NCI-H82 treated with DMSO at 0.1 percent for 48 hours (cell line): ENCODE measurements at regions not wholly inside any gene's neighbourhood (a gene's known extent, or its start where the extent isn't known, plus 50 kb on each side); places are given as distances from the start of the nearest gene placed in this dataset.
"Not testable (repeated sequence)": the region's sequence is repeated elsewhere in the genome, so short reads cannot be mapped to it uniquely, and the experiment has no call there.

ENCODE experiments used
- DNase-seq: peaks from one replicate; lab custom pipeline; 2025; ENCODE audit not compliant: unreplicated experiment; lab: John Stamatoyannopoulos, UW

DNA sequence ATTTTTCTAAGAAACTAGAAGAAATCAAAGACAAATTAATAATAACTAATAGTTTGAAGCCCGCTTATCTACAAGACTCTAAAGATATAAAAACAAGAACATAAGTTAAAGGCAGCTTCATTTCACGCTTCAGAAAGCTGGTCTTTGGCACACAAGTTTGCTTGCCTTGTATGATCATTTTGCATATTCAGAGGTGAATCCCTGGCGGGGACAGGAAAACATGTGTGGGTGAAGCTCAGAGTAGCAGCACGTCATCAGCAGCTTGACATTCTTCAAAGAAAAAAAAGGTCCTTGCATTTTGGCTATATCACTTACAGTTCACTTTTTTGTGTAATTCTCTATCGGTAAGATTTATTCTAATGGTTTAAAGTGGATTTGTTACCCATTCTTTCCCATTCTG lies 1911.8 kb downstream of the MRPL39 start:
- no peak for DNase-seq

DNA sequence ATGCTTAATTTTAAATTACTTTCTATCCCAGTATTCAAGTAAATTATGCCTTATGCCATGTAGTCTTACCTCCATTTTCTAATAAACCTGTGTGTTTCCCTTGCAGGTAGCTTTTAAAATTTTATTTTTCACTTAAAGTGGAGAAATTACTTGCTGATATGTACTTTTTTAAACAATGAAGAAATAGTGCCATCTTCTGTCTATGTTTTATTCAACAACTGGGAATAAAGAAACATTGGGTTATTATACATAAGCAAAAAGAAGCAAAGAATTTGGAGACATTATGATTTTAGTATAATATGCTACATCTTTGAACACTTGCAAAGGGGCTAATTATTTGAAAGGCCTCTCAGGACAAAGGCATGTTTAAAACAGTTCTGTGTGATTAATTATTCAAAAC lies 1912.9 kb downstream of the MRPL39 start:
- no peak for DNase-seq

DNA sequence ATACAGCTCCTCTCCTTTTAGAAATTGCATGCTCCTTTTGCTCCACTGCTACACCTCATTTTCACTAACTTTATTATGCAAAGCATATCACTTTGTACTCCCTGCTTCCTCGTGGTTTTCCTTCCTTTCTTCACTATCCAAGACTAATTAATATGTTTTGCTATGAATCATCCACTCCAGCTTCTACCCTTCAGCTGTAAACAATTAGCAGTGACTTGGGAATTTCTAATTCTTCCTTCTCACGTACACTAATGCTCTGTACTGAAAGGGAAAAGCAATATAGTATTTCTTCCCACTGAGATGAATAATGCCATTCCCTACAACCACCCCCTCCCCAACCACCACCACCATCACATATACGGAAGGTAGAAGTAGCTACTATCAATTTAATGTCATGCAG lies 1917.0 kb downstream of the MRPL39 start:
- no peak for DNase-seq

DNA sequence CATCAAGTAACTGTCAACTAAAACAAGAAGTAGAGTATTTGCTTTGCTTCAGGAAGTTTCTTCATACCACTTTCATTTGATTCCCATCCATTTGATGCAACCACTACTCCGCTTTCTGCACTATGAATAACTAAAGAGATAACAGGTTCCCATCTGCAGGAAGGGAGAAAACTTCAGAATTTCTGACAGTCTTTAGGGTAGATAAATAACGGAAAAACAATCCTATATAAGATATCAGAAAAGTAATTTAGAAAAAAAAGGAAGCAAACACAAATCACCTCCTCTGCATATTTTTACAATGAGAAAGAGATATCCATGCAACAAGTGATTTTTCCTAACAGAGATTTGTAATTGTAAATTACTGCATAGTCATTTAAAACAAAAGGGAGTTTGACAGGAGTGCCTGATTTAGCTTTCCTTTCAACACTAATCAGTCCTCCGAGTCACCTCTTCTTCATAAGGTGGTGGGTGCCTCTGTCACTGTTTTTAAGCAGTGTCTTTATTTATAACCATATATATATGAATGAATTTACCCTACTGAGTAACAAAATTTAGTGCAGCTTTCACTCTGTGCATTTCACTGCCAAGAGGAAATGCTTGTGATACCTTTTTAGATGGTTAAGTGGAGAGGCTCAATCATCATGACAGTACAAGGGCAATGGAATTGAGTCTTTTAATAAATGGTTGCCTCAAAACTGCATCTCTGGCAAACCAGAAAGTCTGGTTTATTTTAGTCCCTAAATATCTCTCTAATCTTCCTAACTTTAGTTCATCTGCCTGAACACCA lies 1920.4 kb downstream of the MRPL39 start:
- no peak for DNase-seq

DNA sequence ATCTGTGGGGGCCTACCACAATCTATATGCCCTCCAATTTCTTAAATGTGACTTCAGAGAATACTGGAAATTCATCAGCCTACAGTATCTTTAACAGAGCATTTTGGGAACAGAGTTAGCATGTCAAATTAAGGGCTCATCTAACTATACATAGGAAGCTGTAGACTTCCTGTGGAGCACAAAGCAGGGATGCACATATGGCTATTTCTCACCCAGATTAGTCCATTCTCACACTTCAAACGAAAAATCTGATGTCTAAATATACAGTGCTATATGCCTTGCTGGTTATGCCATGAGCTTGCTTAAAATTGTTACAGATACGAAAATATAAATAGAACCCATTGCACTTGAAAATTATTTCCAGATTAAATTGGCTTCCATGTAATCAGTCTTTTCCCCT lies 1922.8 kb downstream of the MRPL39 start:
- DNase-seq: no peak

DNA sequence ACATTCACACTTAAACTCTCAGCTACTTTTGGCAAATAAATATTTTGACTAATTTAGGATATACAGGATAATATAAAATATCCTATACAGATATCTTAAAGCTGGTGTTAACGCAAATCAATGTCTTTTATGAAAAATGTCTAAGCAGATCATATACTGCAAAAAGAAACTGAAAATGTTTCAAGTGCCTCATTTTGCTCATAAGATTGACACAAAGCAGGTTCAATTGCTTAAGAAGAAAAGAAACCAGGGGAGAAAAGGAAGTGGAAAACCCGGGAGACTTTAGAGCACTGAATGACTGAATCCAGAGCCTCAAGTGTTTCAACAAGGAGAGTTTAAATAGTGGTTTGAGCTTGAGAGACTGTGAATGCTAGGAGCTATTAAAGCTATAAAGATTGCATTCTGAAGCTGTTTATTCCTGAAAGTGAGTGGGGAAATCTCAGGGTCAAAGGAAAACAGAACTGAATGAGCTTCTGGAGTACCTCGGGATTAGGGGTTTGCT lies 1943.0 kb downstream of the MRPL39 start:
- DNase-seq: no peak

DNA sequence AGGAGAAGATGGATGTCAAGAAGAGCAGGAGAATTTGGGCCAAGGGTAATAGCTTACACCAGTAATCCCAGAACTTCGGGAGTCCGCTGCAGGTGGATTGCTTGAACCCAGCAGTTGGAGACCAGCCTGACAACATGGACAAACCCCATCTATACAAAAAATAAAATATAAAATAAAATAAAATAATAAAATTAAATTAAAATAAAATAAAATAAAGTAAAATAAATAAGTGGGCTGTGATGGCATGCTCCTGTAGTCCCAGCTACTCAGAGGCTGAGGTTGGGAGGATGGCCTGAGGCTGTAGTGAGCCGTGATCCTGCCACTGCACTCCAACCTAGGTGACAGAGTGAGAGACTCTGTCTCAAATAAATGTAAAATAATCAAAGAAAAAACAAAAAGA lies 1946.7 kb downstream of the MRPL39 start:
- no peak for DNase-seq

DNA sequence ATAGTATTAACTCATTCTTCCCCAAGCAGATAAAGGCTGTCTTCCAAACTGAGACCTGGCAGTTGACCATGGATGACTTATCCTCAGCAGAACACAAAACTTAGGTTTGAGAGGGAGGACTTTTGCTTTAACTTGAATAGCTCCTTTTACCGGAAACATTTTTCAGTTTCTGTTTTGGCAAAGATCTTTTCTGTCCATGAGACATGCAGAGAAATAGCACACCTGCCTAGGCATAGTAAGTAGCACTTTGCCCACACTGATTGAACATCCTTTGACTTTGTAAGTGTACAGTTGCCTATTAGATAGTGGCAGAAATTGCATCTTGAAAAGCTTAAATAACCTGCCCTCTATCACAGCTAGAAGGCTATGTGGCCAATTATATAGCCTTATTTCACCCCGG lies 1962.5 kb downstream of the MRPL39 start:
- DNase-seq: no peak

DNA sequence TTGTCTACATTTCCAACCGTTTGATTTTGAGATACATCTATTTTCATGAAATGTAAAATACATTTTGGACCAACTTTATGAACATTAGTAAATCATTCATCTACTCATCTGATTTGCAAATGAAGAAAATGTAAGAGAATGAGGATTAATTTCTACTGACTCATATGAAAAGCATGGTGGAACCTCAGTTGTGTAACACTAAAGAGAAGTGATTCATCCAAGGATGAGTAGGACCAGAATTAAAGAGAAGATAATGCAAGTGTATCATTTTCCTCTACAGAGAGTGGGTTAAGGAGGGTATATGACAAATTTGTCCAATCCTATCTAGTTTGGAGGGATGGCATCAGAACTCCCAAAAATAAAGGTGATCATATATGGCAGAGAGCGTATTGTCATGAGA lies 1967.6 kb downstream of the MRPL39 start:
- DNase-seq: no peak

DNA sequence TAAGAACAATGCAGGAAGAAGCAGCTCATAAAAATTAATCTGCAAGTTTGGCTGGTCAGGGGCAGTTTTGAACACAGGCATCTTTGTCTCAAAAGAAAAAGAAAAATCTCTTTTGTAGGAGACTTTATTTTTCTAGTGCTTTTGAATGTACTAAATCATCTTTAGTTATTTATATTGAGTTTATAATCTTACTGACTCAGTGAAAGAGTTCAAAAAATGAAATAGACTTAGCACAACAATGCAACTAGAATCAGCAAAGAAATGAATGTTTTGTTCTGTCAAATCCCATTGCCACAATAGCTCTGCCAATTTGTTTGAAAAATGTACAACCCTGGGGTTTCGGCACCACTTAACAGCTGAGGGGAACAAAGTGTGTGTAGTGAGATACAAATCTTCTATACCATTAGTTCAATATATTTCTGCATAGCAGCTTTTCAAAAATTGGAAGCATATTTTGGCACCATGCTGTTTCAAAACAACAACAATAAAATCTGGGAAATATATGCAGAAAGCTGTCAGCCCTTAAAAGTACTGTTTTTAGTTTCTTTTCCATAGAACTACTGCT lies 1969.1 kb downstream of the MRPL39 start:
- no peak for DNase-seq

DNA sequence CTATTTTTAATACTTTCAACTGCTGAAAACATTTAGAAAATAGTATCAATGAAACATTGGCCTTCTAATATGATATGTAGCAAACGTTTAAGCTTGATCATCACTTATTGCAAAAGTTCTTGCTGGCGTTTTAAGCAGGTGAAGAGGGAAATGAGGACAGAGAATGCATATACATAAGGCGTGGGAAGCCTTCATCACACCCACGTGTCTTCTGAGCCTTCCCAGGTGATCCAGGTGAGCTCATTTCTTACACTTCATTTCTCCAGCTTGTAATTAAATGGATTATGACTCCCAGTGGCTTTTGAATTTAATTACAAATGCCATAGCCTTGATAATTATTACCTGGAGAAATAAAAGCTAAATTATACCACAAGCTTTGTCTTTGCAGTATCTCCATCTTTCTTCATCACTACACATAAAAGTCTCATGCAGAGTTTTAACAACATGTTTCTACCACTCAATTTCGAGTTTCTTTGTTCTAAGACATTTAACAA lies 1973.8 kb downstream of the MRPL39 start:
- no peak for DNase-seq

DNA sequence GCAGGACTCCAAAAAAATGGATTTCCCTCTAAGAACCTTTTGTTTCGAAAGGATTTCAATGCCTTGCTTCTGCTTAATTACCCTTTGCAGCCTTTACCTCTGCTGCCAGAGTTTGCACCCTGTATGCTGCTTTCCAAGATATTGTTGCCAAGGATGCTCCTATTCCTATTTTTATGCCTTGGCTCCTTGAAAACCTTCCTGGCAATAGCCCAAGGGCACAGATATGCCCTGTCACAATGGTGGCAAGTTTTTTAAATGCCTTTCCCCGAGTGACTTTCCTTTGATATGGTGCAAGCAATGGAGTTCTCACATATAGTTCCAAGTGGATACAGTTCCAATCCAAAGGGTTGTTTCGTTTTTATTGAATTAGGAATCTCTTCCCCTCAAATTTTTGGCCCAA lies 1983.0 kb downstream of the MRPL39 start:
- no peak for DNase-seq

DNA sequence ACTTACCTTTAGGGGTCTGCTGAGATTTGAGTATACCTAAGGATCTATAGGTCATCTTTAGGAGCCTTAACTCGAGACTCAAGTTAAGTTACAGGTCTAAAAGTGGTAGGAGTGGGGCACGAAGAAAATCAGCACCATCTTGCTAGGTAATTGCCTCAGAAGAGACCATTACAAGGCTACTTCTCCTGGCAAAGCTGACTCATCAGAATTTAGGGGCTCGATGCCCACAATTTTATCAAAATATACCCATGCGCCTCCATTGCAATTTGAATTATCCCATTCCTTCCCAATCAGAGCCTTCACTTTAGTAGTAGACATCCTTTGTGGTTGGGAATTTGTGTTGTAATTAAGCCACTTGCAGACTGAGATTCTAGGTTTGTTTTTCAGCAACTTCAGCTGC lies 1994.3 kb downstream of the MRPL39 start:
- DNase-seq: no peak

DNA sequence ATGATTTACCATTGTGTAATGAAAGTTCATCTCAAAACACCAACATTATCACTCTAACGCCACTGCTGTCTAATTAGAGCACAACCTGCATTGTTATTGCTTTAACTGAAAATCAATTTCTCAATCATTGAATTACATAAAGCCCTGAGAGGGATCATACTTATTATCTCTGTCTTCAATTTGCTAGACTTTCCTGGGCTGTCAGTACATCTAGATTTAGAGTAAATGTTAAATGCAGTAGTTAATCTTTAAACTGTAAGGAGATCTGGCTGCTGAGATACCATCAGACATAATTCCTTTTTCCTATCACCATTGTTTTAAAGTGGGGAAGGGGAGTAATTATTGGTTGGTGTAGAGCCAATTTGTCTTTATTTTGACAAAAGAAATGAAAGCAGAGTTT lies 1995.1 kb downstream of the MRPL39 start:
- DNase-seq: no peak

DNA sequence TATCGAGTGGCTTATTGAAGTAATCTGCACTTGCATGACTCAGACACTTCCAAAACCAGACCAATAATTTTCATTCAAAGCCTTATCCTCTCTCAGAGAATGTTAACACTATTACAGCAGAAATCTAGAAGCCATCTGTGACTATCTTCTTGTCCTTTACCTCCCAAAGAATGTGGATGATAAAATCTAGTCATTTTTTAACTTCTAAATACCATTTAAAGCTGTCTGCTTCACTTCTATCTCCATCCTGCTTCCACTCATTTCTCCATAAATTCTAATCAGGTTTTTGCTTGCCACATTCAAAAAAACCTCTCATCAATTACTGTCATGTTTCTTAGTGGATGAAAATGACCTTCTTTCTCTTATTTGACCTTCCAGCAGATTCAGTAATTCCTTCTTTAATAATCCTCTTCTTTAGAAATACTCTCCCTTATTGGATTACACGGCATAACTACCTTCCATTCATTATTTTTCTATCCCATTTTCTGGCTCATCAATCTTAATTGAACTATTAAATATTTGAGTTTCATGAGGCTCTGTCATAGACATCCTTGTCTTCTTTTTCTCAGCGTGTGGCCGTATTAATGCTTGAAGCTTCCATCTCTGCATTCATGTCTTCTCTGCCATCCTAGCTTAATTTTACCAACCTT lies 1999.4 kb downstream of the MRPL39 start:
- DNase-seq: peak; percentile 33

DNA sequence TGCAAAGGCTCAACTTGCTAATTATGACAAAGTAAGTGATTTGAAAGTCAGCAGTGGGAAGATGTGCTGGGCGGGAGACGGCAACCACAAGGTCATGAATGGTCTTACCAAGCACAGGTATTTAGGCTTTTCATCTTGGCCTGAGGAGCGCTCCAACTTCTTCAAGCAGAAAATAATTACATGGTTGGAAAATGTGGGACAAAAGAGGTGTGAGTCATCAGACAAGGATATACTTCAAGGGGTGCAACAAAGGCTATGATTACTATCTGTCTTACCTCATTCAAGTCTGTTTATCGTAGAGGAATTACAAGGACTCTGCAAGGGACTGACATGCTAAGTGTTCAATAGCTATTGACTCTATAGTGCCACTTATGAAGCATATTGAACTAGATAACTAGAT lies 2005.7 kb downstream of the MRPL39 start:
- no peak for DNase-seq

DNA sequence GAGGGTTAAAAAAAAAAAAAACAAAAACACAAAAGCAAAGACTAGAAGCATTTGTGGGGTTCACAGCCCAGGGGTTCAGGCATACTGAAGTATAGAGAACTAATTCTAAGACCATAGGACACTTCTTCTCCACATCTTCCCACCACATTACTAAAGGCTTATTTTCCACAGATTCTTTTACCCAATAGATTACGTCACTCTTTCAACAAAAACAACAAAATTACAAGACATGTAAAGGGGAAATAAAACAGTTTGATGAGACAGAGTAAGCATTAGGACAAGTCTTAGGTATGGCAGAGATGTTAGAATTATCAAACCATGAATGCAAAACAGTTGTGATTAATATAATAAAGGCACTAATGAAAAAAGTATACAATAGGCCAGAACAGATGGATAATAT lies 2013.7 kb downstream of the MRPL39 start:
- no peak for DNase-seq

DNA sequence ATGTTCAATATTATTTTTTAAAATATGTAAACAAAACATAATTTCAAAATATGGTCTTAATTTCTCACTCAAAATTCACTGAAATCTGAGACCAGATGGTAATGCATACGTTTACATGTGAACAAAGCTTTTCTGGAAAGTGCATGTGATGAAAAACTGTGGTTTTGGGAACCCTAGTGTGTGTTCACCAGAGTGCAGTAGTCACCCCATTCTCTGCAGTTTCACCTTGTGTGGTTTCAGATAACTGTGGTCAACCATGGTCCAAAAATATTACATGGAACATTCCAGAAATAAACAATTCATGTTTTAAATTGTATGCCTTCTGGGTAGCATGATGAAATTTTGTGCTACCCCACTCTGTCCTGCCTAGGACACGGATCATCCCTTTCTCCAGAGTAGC lies 2021.9 kb downstream of the MRPL39 start:
- no peak for DNase-seq

DNA sequence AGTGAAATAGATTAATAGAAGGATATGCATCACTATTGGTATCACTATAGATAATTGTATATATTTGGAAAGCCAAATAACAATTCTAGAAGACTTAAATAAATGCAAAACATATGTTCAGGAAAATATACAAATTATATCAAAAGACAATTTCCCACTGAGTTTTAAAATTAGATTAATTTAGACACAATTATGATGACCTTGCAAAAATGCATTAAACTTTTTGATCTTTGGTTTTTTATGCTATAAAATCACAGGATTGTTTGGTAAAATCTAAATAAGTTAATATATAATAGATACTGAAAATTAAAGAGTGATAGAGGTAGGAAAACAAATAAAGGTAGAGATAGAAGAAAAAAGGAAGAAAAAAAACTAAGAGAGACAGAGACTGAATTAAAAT lies 2027.7 kb downstream of the MRPL39 start:
- DNase-seq: no peak

DNA sequence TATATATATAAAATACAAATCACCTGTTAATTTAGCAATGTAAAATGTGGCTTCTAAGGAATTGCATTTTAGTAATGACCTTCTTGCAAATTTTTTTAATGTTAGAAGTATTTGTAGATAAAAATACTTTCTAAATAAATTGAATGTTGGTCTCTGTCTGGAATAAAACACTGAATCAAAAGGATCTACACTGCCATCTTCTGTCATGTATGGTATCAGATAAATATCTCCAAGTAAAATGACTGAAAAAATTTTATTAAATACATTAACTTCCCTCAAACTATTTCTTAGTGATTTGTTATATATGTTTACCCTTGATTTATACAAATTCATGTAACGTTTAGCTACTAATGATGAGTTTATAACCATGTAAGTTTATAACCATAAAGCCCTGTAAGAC lies 2029.3 kb downstream of the MRPL39 start:
- DNase-seq: peak; percentile 9

DNA sequence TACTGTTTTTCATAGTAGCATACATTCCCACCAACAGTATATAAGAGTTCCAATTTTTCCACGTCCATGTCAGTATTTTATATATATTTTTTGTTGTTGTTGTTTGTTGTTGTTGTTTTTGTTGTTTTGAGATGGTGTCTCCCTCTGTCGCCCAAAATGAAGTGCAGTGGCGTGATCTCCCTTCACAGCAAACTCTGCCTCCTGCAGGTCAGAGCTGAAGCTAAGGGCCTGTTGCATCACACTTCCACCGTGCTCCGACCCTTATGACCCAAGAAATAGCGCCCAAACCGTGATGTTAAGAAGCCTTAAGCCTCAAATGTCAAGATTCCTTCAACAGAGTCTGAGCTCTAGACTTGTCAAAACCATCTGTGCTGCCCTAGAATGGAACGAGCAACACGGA lies 2032.3 kb downstream of the MRPL39 start:
- DNase-seq: no peak

DNA sequence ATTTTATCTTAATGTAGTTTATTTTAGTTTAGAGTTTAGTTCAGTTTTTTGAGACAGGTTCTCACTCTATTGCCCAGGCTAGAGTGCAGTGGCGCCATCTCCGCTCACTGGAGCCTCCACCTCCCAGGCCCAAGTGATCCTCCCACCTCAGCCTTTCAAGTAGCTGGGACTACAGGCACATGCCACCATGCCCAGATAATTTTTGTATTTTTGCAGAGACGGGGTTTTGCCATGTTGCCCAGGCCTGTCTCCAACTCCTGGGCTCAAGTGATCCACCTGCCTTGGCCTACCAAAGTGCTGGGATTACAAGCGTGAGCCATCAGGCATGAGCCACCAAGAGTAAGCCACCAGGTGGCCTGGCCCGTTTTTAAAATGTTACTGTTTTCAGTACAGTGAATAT lies 2058.4 kb downstream of the MRPL39 start:
- not testable (repeated sequence) for DNase-seq
